ENCODE measurements at regions not wholly inside any gene's neighbourhood (a gene's known extent, or its start where the extent isn't known, plus 50 kb on each side); places are given as distances from the start of the nearest gene placed in this dataset.
"Not testable (repeated sequence)": the region's sequence is repeated elsewhere in the genome, so short reads cannot be mapped to it uniquely, and the experiment has no call there.

- intact Hi-C loops (cut with micrococcal nuclease) = no loop called here
- no peaks in the 10 kb centered on the region for H3K27me3 ChIP-seq (ENCODE audit: control insufficient read depth in 2 of 2, insufficient read depth in 2 of 2, low read length in 2 of 2)
- no peaks in the 10 kb centered on the region for H3K36me3 ChIP-seq (ENCODE audit: control insufficient read depth in 2 of 3, insufficient read depth in 3 of 3, low read length in 3 of 3)
- CTCF ChIA-PET = no interaction called here
- no peaks in the 10 kb centered on the region for H3K36me3 Mint-ChIP-seq
- H3K9me3 Mint-ChIP-seq = no peaks in the 10 kb centered on the region
- H3K27me3 Mint-ChIP-seq = no peaks in the 10 kb centered on the region
- POLR2A ChIA-PET = no interaction called here
- no peak overlapping the region for H3K27ac Mint-ChIP-seq
- no peak overlapping the region for H3K27ac ChIP-seq (ENCODE audit: low read depth, low read length)
- H3K4me3 ChIP-seq (ENCODE audit: low read length) = no peak overlapping the region
- H3K4me1 Mint-ChIP-seq = no peaks in the 10 kb centered on the region
- H3K4me1 ChIP-seq (ENCODE audit: control insufficient read depth in 2 of 2, insufficient read depth in 2 of 2, low read length in 2 of 2) = no peaks in the 10 kb centered on the region
- no peak for ATAC-seq
- no peaks in the 10 kb centered on the region for H3K9me3 ChIP-seq (ENCODE audit: control insufficient read depth in 2 of 3, low read length in 3 of 3)
- H3K4me3 Mint-ChIP-seq = no peak overlapping the region
- DNase-seq = no peak
Measured at GRCh38 chrX:44785652-44786051, 58.2 kb upstream of the DUSP21 start.

GRCh38 chrX:44784241-44784640, 59.6 kb upstream of the DUSP21 start:
- no peaks in the 10 kb centered on the region for H3K9me3 ChIP-seq (ENCODE audit: control insufficient read depth in 2 of 3, low read length in 3 of 3)
- Mint-ChIP-seq H3K36me3 (no peaks in the 10 kb centered on the region), H3K27ac (no peak overlapping the region), H3K27me3 (no peaks in the 10 kb centered on the region), H3K4me1 (no peaks in the 10 kb centered on the region), H3K4me3 (no peak overlapping the region), H3K9me3 (no peaks in the 10 kb centered on the region)
- H3K36me3 ChIP-seq (ENCODE audit: control insufficient read depth in 2 of 3, insufficient read depth in 3 of 3, low read length in 3 of 3) = no peaks in the 10 kb centered on the region
- H3K27me3 ChIP-seq (ENCODE audit: control insufficient read depth in 2 of 2, insufficient read depth in 2 of 2, low read length in 2 of 2) = no peaks in the 10 kb centered on the region
- no peak overlapping the region for H3K27ac ChIP-seq (ENCODE audit: low read depth, low read length)
- intact Hi-C loops (cut with micrococcal nuclease) = no loop called here
- DNase-seq (no peak), ATAC-seq (no peak)
- ChIA-PET CTCF (no interaction called here), POLR2A (no interaction called here)
- no peaks in the 10 kb centered on the region for H3K4me1 ChIP-seq (ENCODE audit: control insufficient read depth in 2 of 2, insufficient read depth in 2 of 2, low read length in 2 of 2)
- H3K4me3 ChIP-seq (ENCODE audit: low read length) = no peak overlapping the region

- H3K4me1 Mint-ChIP-seq = no peaks in the 10 kb centered on the region
- Histone ChIP-seq H3K27ac (ENCODE audit: low read depth, low read length) (no peak overlapping the region), H3K4me1 (ENCODE audit: control insufficient read depth in 2 of 2, insufficient read depth in 2 of 2, low read length in 2 of 2) (no peaks in the 10 kb centered on the region), H3K4me3 (ENCODE audit: low read length) (no peak overlapping the region), H3K36me3 (ENCODE audit: control insufficient read depth in 2 of 3, insufficient read depth in 3 of 3, low read length in 3 of 3) (no peaks in the 10 kb centered on the region), H3K9me3 (ENCODE audit: control insufficient read depth in 2 of 3, low read length in 3 of 3) (no peaks in the 10 kb centered on the region), H3K27me3 (ENCODE audit: control insufficient read depth in 2 of 2, insufficient read depth in 2 of 2, low read length in 2 of 2) (no peaks in the 10 kb centered on the region)
- no peaks in the 10 kb centered on the region for H3K36me3 Mint-ChIP-seq
- no peaks in the 10 kb centered on the region for H3K27me3 Mint-ChIP-seq
- ChIA-PET CTCF (no interaction called here), POLR2A (no interaction called here)
- ATAC-seq (no peak), DNase-seq (no peak)
- H3K27ac Mint-ChIP-seq = no peak overlapping the region
- intact Hi-C loops (cut with micrococcal nuclease) = no loop called here
- no peak overlapping the region for H3K4me3 Mint-ChIP-seq
- no peaks in the 10 kb centered on the region for H3K9me3 Mint-ChIP-seq
Measured at GRCh38 chrX:44778254-44778653, 65.6 kb upstream of the DUSP21 start.

GRCh38 chrX:44775726-44776125, 68.1 kb upstream of the DUSP21 start:
- H3K4me1 Mint-ChIP-seq = no peaks in the 10 kb centered on the region
- ATAC-seq (no peak), DNase-seq (no peak)
- H3K27me3 ChIP-seq (ENCODE audit: control insufficient read depth in 2 of 2, insufficient read depth in 2 of 2, low read length in 2 of 2) = no peaks in the 10 kb centered on the region
- POLR2A ChIA-PET = no interaction called here
- no peaks in the 10 kb centered on the region for H3K36me3 Mint-ChIP-seq
- H3K4me1 ChIP-seq (ENCODE audit: control insufficient read depth in 2 of 2, insufficient read depth in 2 of 2, low read length in 2 of 2) = no peaks in the 10 kb centered on the region
- no peaks in the 10 kb centered on the region for H3K9me3 Mint-ChIP-seq
- H3K36me3 ChIP-seq (ENCODE audit: control insufficient read depth in 2 of 3, insufficient read depth in 3 of 3, low read length in 3 of 3) = no peaks in the 10 kb centered on the region
- CTCF ChIA-PET = no interaction called here
- H3K27ac Mint-ChIP-seq = no peak overlapping the region
- H3K4me3 ChIP-seq (ENCODE audit: low read length) = no peak overlapping the region
- no peaks in the 10 kb centered on the region for H3K9me3 ChIP-seq (ENCODE audit: control insufficient read depth in 2 of 3, low read length in 3 of 3)
- intact Hi-C loops (cut with micrococcal nuclease) = no loop called here
- H3K27ac ChIP-seq (ENCODE audit: low read depth, low read length) = no peak overlapping the region
- H3K27me3 Mint-ChIP-seq = no peaks in the 10 kb centered on the region
- no peak overlapping the region for H3K4me3 Mint-ChIP-seq

GRCh38 chrX:44774066-44774465, 69.8 kb upstream of the DUSP21 start:
- H3K27me3 Mint-ChIP-seq; H3K9me3 Mint-ChIP-seq; H3K27me3 ChIP-seq (ENCODE audit: control insufficient read depth in 2 of 2, insufficient read depth in 2 of 2, low read length in 2 of 2); ATAC-seq; H3K4me1 ChIP-seq (ENCODE audit: control insufficient read depth in 2 of 2, insufficient read depth in 2 of 2, low read length in 2 of 2); DNase-seq; H3K27ac ChIP-seq (ENCODE audit: low read depth, low read length); POLR2A ChIA-PET; H3K4me3 ChIP-seq (ENCODE audit: low read length); CTCF ChIA-PET; H3K4me3 Mint-ChIP-seq; H3K9me3 ChIP-seq (ENCODE audit: control insufficient read depth in 2 of 3, low read length in 3 of 3); H3K4me1 Mint-ChIP-seq; intact Hi-C loops (cut with micrococcal nuclease); H3K27ac Mint-ChIP-seq; H3K36me3 Mint-ChIP-seq; H3K36me3 ChIP-seq (ENCODE audit: control insufficient read depth in 2 of 3, insufficient read depth in 3 of 3, low read length in 3 of 3): not testable (repeated sequence)

- Mint-ChIP-seq H3K36me3 (no peaks in the 10 kb centered on the region), H3K27me3 (no peaks in the 10 kb centered on the region), H3K9me3 (peaks cover 0 to 7% (median 0%) of the 10 kb centered on the region in 11 donors), H3K4me1 (no peaks in the 10 kb centered on the region), H3K4me3 (no peak overlapping the region), H3K27ac (peak overlapping the region in 1 of 9 donors; percentile 46)
- no peak for DNase-seq
- POLR2A ChIA-PET = no interaction called here
- Histone ChIP-seq H3K4me1 (ENCODE audit: control insufficient read depth in 2 of 2, insufficient read depth in 2 of 2, low read length in 2 of 2) (no peaks in the 10 kb centered on the region), H3K36me3 (ENCODE audit: control insufficient read depth in 2 of 3, insufficient read depth in 3 of 3, low read length in 3 of 3) (no peaks in the 10 kb centered on the region), H3K27ac (ENCODE audit: low read depth, low read length) (no peak overlapping the region), H3K9me3 (ENCODE audit: control insufficient read depth in 2 of 3, low read length in 3 of 3) (no peaks in the 10 kb centered on the region), H3K27me3 (ENCODE audit: control insufficient read depth in 2 of 2, insufficient read depth in 2 of 2, low read length in 2 of 2) (no peaks in the 10 kb centered on the region), H3K4me3 (ENCODE audit: low read length) (no peak overlapping the region)
- no peak for ATAC-seq
- CTCF ChIA-PET = no interaction called here
- intact Hi-C loops (cut with micrococcal nuclease) = no loop called here
Measured at GRCh38 chrX:44770121-44770520, 73.7 kb upstream of the DUSP21 start.

- Histone ChIP-seq H3K4me3 (ENCODE audit: low read length) (no peak overlapping the region), H3K27me3 (ENCODE audit: control insufficient read depth in 2 of 2, insufficient read depth in 2 of 2, low read length in 2 of 2) (no peaks in the 10 kb centered on the region), H3K4me1 (ENCODE audit: control insufficient read depth in 2 of 2, insufficient read depth in 2 of 2, low read length in 2 of 2) (no peaks in the 10 kb centered on the region), H3K9me3 (ENCODE audit: control insufficient read depth in 2 of 3, low read length in 3 of 3) (no peaks in the 10 kb centered on the region), H3K36me3 (ENCODE audit: control insufficient read depth in 2 of 3, insufficient read depth in 3 of 3, low read length in 3 of 3) (no peaks in the 10 kb centered on the region), H3K27ac (ENCODE audit: low read depth, low read length) (no peak overlapping the region)
- peaks cover 0 to 7% (median 0%) of the 10 kb centered on the region in 11 donors for H3K9me3 Mint-ChIP-seq
- CTCF ChIA-PET = no interaction called here
- intact Hi-C loops (cut with micrococcal nuclease) = no loop called here
- DNase-seq (no peak), ATAC-seq (no peak)
- no peak overlapping the region for H3K27ac Mint-ChIP-seq
- H3K27me3 Mint-ChIP-seq = no peaks in the 10 kb centered on the region
- H3K4me1 Mint-ChIP-seq = no peaks in the 10 kb centered on the region
- POLR2A ChIA-PET = no interaction called here
- no peak overlapping the region for H3K4me3 Mint-ChIP-seq
- no peaks in the 10 kb centered on the region for H3K36me3 Mint-ChIP-seq
Measured at GRCh38 chrX:44767308-44767707, 76.5 kb upstream of the DUSP21 start.

All from naive thymus-derived CD4-positive, alpha-beta T cell (primary cell).